Hepatocyte (in vitro differentiated cells): ENCODE measurements at regions not wholly inside any gene's neighbourhood (a gene's known extent, or its start where the extent isn't known, plus 50 kb on each side); places are given as distances from the start of the nearest gene placed in this dataset.

Experiments used
- DNase-seq: peaks from one replicate; pipeline ENCODE4 v3.0.0-alpha.2; 2016; ENCODE audit warnings: low spot score
- H2AFZ ChIP-seq: fragments of 200-600 bp; sonication (generic); 2 replicates; pipeline ENCODE4 v1.6.0; 2016; ENCODE audit warnings: antibody characterized with exemption, mild to moderate bottlenecking
- H3K27ac ChIP-seq: fragments of 200-600 bp; sonication (generic); 2 replicates; pipeline ENCODE4 v1.5.1; 2016; ENCODE audit warnings: mild to moderate bottlenecking
- H3K27me3 ChIP-seq: fragments of 200-600 bp; sonication (generic); 2 replicates; pipeline ENCODE4 v1.6.1; 2016
- H3K36me3 ChIP-seq: fragments of 200-600 bp; sonication (generic); replicated peaks from 2 replicates; pipeline ENCODE4 v1.5.1; 2016; ENCODE audit warnings: low read depth; ENCODE audit not compliant: insufficient read depth
- H3K4me1 ChIP-seq: fragments of 200-600 bp; sonication (generic); 2 replicates; pipeline ENCODE4 v1.5.1; 2016; ENCODE audit warnings: mild to moderate bottlenecking, moderate library complexity; ENCODE audit not compliant: insufficient read depth
- H3K4me2 ChIP-seq: fragments of 200-600 bp; sonication (generic); 2 replicates; pipeline ENCODE4 v1.6.0; 2016
- H3K4me3 ChIP-seq: fragments of 200-600 bp; sonication (generic); 2 replicates; pipeline ENCODE4 v1.5.1; 2016; ENCODE audit warnings: mild to moderate bottlenecking
- H3K79me2 ChIP-seq: fragments of 200-600 bp; sonication (generic); 2 replicates; pipeline ENCODE4 v1.6.0; 2017; ENCODE audit warnings: mild to moderate bottlenecking
- H3K9me2 ChIP-seq: fragments of 200-600 bp; sonication (generic); replicated peaks from 2 replicates; pipeline ENCODE4 v1.6.0; 2017; ENCODE audit warnings: mild to moderate bottlenecking; ENCODE audit not compliant: insufficient read depth
- H3K9me3 ChIP-seq: fragments of 200-600 bp; sonication (generic); 2 replicates; pipeline ENCODE4 v1.5.1; 2016; ENCODE audit warnings: low read depth, mild to moderate bottlenecking
- H4K20me1 ChIP-seq: fragments of 200-600 bp; sonication (generic); 2 replicates; pipeline ENCODE4 v1.6.0; 2016; ENCODE audit warnings: mild to moderate bottlenecking; ENCODE audit not compliant: insufficient read depth, poor library complexity, severe bottlenecking
- CTCF ChIP-seq: fragments of 200-600 bp; sonication (generic); IDR thresholded peaks from 2 replicates; pipeline ENCODE4 v1.5.1; 2016; ENCODE audit warnings: antibody characterized with exemption, mild to moderate bottlenecking; ENCODE audit not compliant: poor library complexity
- EZH2 ChIP-seq: fragments of 200-600 bp; sonication (generic); IDR thresholded peaks from 2 replicates; pipeline ENCODE4 v1.6.1; 2016; ENCODE audit warnings: antibody characterized with exemption, mild to moderate bottlenecking, borderline replicate concordance
- EZH2phosphoT487 ChIP-seq: fragments of 200-600 bp; sonication (generic); IDR thresholded peaks from one replicate; pipeline ENCODE4 v1.6.1; 2018; ENCODE audit warnings: antibody characterized with exemption, mild to moderate bottlenecking, low read depth, moderate library complexity; ENCODE audit not compliant: unreplicated experiment, severe bottlenecking
- WGBS: methylation state at CpG from one replicate; pipeline ENCODE4 v1.1.6; 2016; ENCODE audit warnings: low lambda C conversion rate; ENCODE audit errors: missing lambda C conversion rate; 5-methylcytosine and 5-hydroxymethylcytosine counted together

DNA sequence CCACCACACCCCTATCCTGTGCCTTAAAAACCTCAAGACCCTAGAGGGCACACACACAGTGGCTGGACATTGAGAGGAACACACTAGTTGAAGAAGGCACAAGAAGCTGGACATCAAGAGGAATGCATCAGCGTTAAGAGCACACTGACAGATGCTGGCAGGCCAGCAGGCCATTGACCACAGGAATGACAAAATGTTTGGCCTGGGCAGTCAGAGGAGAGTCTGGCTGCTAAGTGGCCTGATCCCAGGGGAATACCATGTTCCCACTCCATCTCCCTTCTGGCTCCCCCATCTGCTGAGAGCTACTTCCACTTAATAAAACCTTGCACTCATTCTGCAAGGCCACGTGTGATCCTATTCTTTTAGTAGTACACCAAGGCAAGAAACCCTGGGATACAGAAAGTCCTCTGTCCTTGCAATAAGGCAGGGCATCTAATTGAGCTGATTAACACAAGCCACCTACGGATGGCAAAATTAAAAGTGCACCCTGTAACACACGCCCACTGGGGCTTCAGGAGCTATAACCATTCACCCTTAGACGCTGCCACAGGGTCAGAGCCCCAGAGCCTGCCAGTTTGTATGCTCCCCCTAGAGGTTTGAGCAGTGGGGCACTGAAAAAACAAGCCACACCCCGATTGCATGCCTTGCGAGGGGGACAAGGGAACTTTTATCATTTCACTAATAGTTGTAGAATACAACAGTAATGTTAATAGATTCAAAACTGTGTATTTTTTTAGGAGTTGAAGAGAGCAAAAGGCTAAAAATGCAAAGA, 1216.1 kb upstream of the NCAM2 start:
- Histone ChIP-seq H3K27ac (no peak overlapping the region), H3K4me1 (no peaks in the 10 kb centered on the region), H3K79me2 (no peaks in the 10 kb centered on the region), H3K9me2 (no peaks in the 10 kb centered on the region), H3K4me2 (no peak overlapping the region), H3K36me3 (no peaks in the 10 kb centered on the region), H2AFZ (no peak overlapping the region), H3K9me3 (no peaks in the 10 kb centered on the region), H3K4me3 (no peak overlapping the region), H3K27me3 (no peaks in the 10 kb centered on the region), H4K20me1 (no peaks in the 10 kb centered on the region)
- no peak for TF ChIP-seq EZH2
- no peak for TF ChIP-seq CTCF
- TF ChIP-seq EZH2phosphoT487, result no peak
- DNase-seq, result no peak
- WGBS, result 86% methylated on average over 7 of the region's 7 CpGs

GRCh38 chr21:19785941-19786340, 1212.3 kb upstream of the NCAM2 start:
- Histone ChIP-seq H3K9me3 (no peaks in the 10 kb centered on the region), H2AFZ (no peak overlapping the region), H3K4me2 (no peak overlapping the region), H3K9me2 (no peaks in the 10 kb centered on the region), H3K4me3 (no peak overlapping the region), H3K4me1 (no peaks in the 10 kb centered on the region), H3K27me3 (no peaks in the 10 kb centered on the region), H3K79me2 (no peaks in the 10 kb centered on the region), H3K27ac (no peak overlapping the region), H3K36me3 (no peaks in the 10 kb centered on the region), H4K20me1 (no peaks in the 10 kb centered on the region)
- WGBS, result 91% methylated on average over 3 of the region's 3 CpGs
- no peak for DNase-seq
- TF ChIP-seq EZH2, result no peak
- no peak for TF ChIP-seq EZH2phosphoT487
- no peak for TF ChIP-seq CTCF

GRCh38 chr21:19792004-19792403, 1206.2 kb upstream of the NCAM2 start:
- Histone ChIP-seq H3K79me2 (no peaks in the 10 kb centered on the region), H3K4me1 (no peaks in the 10 kb centered on the region), H3K9me3 (no peaks in the 10 kb centered on the region), H3K27me3 (no peaks in the 10 kb centered on the region), H4K20me1 (no peaks in the 10 kb centered on the region), H3K9me2 (no peaks in the 10 kb centered on the region), H3K36me3 (no peaks in the 10 kb centered on the region), H2AFZ (no peak overlapping the region), H3K4me2 (no peak overlapping the region), H3K27ac (no peak overlapping the region), H3K4me3 (no peak overlapping the region)
- no peak for DNase-seq
- 63% methylated on average over 4 of the region's 4 CpGs for WGBS
- TF ChIP-seq CTCF, result no peak
- TF ChIP-seq EZH2phosphoT487, result no peak
- no peak for TF ChIP-seq EZH2
